ENCODE measurements at regions not wholly inside any gene's neighbourhood (a gene's known extent, or its start where the extent isn't known, plus 50 kb on each side); places are given as distances from the start of the nearest gene placed in this dataset.

- no peak overlapping the region for H3K4me2 ChIP-seq (ENCODE audit: insufficient read depth, low read length)
- no peak overlapping the region for H3K27ac ChIP-seq (ENCODE audit: extremely low read depth, low read depth, low read length)
- H2AFZ ChIP-seq (ENCODE audit: low read depth, low read length): no peak overlapping the region
- CTCF ChIA-PET (ENCODE audit: low intra/inter-chr PET ratio): no interaction called here
- BruUV-seq (replicated peaks): no TSS peak
- in situ Hi-C loops (cut with MboI): no loop called here
- DNase-seq (ENCODE audit: extremely low read depth in 1 of 4, low spot score in 3 of 4) (no peak), FAIRE-seq (no peak), ATAC-seq (no peak)
- TF ChIP-seq RB1 (IDR thresholded peaks at IDR 0.05; ENCODE audit: low read depth): no peak
- no peak for TF ChIP-seq CBX1 (IDR thresholded peaks at IDR 0.05; ENCODE audit: low read depth)
- TF ChIP-seq CHD2 (IDR thresholded peaks at IDR 0.05; ENCODE audit: low read depth, low read length): no peak
- TF ChIP-seq ARNT (IDR thresholded peaks at IDR 0.05): no peak
- TF ChIP-seq ZNF23 (CRISPR knock-in tag; IDR thresholded peaks at IDR 0.05): no peak
- no peak for TF ChIP-seq RBFOX2 (IDR thresholded peaks at IDR 0.05; ENCODE audit: low read depth, low read length)
- TF ChIP-seq BCLAF1 (IDR thresholded peaks at IDR 0.05; ENCODE audit: borderline replicate concordance in 1 of 2, control insufficient read depth in 1 of 2, low read depth in 2 of 2, low read length in 1 of 2): no peak
- TF ChIP-seq SMARCC2 (IDR thresholded peaks at IDR 0.05; ENCODE audit: low read depth): no peak
- TF ChIP-seq ATF2 (CRISPR knock-in tag; IDR thresholded peaks at IDR 0.05): no peak
- no peak for TF ChIP-seq HDGF (IDR thresholded peaks at IDR 0.05)
- no peak for TF ChIP-seq ZNF347 (CRISPR knock-in tag; IDR thresholded peaks at IDR 0.05; ENCODE audit: low read depth)
- TF ChIP-seq SAP30 (IDR thresholded peaks at IDR 0.05; ENCODE audit: borderline replicate concordance, insufficient read depth, low read depth, low read length, poor library complexity, severe bottlenecking): no peak
- no peak for TF ChIP-seq ZNF12 (CRISPR knock-in tag; IDR thresholded peaks at IDR 0.05)
- H3K36me3 ChIP-seq (ENCODE audit: control insufficient read depth, insufficient read depth, low read length): peaks cover under 1% of the 10 kb centered on the region; the same call in 1 of the 3 replicates
- no peaks in the 10 kb centered on the region for H3K4me1 ChIP-seq (replicated peaks in 1 of 2; ENCODE audit: control insufficient read depth in 2 of 2, insufficient read depth in 2 of 2, low read length in 2 of 2)
- WGBS (ENCODE audit: insufficient coverage, low coverage, missing lambda C conversion rate): 23% methylated on average over 5 of the region's 5 CpGs
- no peak overlapping the region for H3K4me3 ChIP-seq
- H3K27me3 ChIP-seq (ENCODE audit: control insufficient read depth in 2 of 2, insufficient read depth in 2 of 2, low read length in 2 of 2): no peaks in the 10 kb centered on the region
- H3K9me1 ChIP-seq (ENCODE audit: control insufficient read depth, insufficient read depth, low read length): no peaks in the 10 kb centered on the region
- POLR2A ChIA-PET: interaction anchor here (0.5 to 0.7 kb wide), 2 partner anchors 45 to 161 kb away, joined by 3 read pairs; no protein-coding TSS in a partner anchor
- no peaks in the 10 kb centered on the region for H3K9me3 ChIP-seq (replicated peaks; ENCODE audit: control insufficient read depth, insufficient read depth, low read depth, low read length)
- intact Hi-C loops (cut with micrococcal nuclease): no loop called here
- H4K20me1 ChIP-seq (replicated peaks; ENCODE audit: control insufficient read depth, insufficient read depth, low read length): no peaks in the 10 kb centered on the region
- H3K9ac ChIP-seq (ENCODE audit: insufficient read depth in 1 of 2, low read depth in 2 of 2, low read length in 2 of 2): no peak overlapping the region
- H3K79me2 ChIP-seq (ENCODE audit: control insufficient read depth, insufficient read depth, low read length): no peaks in the 10 kb centered on the region
These were observed 155.2 kb downstream of the SH2D1A start for GRCh38 chrX:124501586-124501985.

Measured in K562 (cell line).